ENCODE measurements at regions not wholly inside any gene's neighbourhood (a gene's known extent, or its start where the extent isn't known, plus 50 kb on each side); places are given as distances from the start of the nearest gene placed in this dataset.

DNA sequence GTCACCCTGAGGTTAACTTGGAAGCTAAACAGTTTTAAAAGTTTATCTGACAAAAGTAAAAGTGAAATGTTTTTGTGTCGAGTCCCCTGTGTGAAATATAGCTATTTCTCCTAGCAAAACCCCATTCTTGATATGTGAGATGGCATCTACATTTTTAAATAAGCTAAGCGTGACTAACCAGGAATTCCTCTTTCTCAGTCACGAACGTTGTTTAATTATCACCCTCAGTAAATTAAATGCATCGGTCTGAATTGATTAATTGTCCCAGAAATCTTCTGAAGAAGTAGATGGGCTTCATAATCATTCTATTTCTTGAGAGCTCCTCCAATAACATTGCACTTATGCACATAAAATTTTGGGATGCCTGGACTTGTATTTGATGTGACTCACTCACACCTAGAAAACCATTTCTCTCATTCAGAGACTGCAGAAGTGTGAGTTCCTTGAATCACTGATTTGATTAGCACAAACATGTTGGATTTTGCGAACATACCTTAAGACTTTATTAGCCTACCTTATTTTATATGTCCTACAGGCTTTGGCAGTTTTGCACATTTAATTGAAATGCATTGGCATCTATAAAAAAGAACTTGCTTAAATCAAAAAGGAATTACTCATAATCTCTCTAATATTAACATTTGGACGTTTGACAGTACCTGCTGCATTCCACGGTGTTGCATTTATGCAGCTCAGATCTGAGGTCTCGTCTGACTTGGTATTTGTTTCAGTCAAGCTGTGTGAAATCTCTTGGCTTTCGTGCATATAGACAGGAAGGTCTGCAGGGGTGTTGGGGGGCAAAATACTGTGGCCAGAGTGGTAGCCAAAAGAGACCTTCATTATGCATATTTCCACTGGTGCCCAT lies 475.2 kb downstream of the EPHA4 start:
- no peaks in the 10 kb centered on the region for H3K36me3 ChIP-seq (ENCODE audit: insufficient read depth, low read length)
- no peak overlapping the region for H3K27ac ChIP-seq (ENCODE audit: low read depth, low read length)
- H3K4me3 ChIP-seq (ENCODE audit: low read depth in 1 of 2, low read length in 2 of 2) = no peak overlapping the region
- H3K9ac ChIP-seq (ENCODE audit: low read length) = no peak overlapping the region
- no peaks in the 10 kb centered on the region for H3K9me3 ChIP-seq (ENCODE audit: low read length)
- H3K27me3 ChIP-seq (ENCODE audit: control insufficient read depth in 1 of 2, insufficient read depth in 2 of 2, low read length in 2 of 2) = no peaks in the 10 kb centered on the region
- no peaks in the 10 kb centered on the region for H3K4me1 ChIP-seq (ENCODE audit: insufficient read depth, low read length)

DNA sequence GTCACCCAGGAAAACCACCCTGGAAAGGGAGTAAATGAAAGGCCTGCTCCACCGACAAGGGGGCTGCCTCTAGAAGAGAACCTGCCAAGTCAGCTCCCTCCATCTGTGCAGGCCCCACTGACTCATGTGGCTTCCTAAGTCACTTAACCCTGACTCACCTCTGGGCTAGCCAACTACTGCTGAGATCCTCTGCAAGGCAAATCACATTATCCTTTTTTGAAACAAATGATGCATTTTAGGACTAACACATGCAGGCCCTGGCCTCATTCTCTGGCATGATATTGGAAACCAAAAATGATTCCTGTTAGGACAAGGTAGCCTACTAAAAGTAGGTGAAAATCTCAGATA lies 474.6 kb downstream of the EPHA4 start:
- no peaks in the 10 kb centered on the region for H3K27me3 ChIP-seq (ENCODE audit: control insufficient read depth in 1 of 2, insufficient read depth in 2 of 2, low read length in 2 of 2)
- H3K4me1 ChIP-seq (ENCODE audit: insufficient read depth, low read length) = no peaks in the 10 kb centered on the region
- H3K9ac ChIP-seq (ENCODE audit: low read length) = no peak overlapping the region
- no peak overlapping the region for H3K4me3 ChIP-seq (ENCODE audit: low read depth in 1 of 2, low read length in 2 of 2)
- no peak overlapping the region for H3K27ac ChIP-seq (ENCODE audit: low read depth, low read length)
- H3K36me3 ChIP-seq (ENCODE audit: insufficient read depth, low read length) = no peaks in the 10 kb centered on the region
- H3K9me3 ChIP-seq (ENCODE audit: low read length) = no peaks in the 10 kb centered on the region

DNA sequence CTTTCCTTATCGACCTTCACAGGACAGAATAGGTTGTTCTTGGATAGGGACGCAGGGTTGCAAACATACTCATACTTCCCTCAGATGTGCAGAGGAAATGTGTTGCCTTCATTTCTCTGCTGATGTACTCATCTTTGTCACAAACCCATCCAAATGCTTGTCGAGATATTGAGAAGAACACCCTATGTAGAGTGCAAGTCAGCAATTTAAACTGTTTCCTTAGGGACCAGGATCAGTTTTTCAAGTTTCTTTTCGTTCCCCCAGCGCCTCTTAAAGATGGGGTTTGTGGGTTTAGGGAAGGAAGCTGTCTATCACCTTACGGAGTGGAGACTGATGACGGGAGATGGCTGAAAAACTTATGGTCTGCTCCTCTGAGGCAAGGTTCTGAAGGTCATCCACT lies 474.2 kb downstream of the EPHA4 start:
- Histone ChIP-seq H3K9me3 (ENCODE audit: low read length) (no peaks in the 10 kb centered on the region), H3K27me3 (ENCODE audit: control insufficient read depth in 1 of 2, insufficient read depth in 2 of 2, low read length in 2 of 2) (no peaks in the 10 kb centered on the region), H3K9ac (ENCODE audit: low read length) (no peak overlapping the region), H3K4me1 (ENCODE audit: insufficient read depth, low read length) (no peaks in the 10 kb centered on the region), H3K4me3 (ENCODE audit: low read depth in 1 of 2, low read length in 2 of 2) (no peak overlapping the region), H3K27ac (ENCODE audit: low read depth, low read length) (no peak overlapping the region), H3K36me3 (ENCODE audit: insufficient read depth, low read length) (no peaks in the 10 kb centered on the region)

DNA sequence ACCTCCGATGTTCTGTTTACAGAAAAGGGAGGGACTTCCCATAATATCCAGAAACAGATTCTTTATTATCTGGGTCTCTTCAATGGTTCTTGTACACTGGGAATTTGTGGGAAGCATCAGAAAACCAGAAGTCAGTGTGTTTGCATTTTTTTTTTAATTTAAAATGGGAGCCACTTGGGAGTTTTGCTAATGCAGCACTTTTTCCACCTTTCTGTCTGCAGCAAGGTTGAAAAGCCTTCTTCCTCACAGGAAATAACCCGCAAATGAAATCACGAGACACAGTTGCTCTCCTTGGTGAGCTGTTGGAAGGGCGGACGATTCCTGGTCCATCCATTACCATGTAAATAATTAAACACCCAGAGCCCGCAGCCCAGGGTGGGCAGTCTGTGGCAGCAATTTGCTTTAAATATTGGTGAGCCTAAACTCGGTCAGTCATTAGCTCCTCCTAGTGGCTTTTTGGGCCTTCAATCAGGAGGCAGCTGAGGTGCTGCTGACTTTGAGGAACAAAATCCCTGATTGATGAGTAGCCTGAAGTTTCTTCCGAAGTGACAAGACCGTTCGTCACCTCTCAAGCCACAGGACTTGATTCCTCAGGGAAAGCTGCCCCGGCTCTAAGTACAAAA lies 471.5 kb downstream of the EPHA4 start:
- Histone ChIP-seq H3K27me3 (ENCODE audit: control insufficient read depth in 1 of 2, insufficient read depth in 2 of 2, low read length in 2 of 2) (no peaks in the 10 kb centered on the region), H3K9me3 (ENCODE audit: low read length) (no peaks in the 10 kb centered on the region), H3K27ac (ENCODE audit: low read depth, low read length) (no peak overlapping the region), H3K4me1 (ENCODE audit: insufficient read depth, low read length) (no peaks in the 10 kb centered on the region), H3K4me3 (ENCODE audit: low read depth in 1 of 2, low read length in 2 of 2) (no peak overlapping the region), H3K36me3 (ENCODE audit: insufficient read depth, low read length) (no peaks in the 10 kb centered on the region), H3K9ac (ENCODE audit: low read length) (no peak overlapping the region)

DNA sequence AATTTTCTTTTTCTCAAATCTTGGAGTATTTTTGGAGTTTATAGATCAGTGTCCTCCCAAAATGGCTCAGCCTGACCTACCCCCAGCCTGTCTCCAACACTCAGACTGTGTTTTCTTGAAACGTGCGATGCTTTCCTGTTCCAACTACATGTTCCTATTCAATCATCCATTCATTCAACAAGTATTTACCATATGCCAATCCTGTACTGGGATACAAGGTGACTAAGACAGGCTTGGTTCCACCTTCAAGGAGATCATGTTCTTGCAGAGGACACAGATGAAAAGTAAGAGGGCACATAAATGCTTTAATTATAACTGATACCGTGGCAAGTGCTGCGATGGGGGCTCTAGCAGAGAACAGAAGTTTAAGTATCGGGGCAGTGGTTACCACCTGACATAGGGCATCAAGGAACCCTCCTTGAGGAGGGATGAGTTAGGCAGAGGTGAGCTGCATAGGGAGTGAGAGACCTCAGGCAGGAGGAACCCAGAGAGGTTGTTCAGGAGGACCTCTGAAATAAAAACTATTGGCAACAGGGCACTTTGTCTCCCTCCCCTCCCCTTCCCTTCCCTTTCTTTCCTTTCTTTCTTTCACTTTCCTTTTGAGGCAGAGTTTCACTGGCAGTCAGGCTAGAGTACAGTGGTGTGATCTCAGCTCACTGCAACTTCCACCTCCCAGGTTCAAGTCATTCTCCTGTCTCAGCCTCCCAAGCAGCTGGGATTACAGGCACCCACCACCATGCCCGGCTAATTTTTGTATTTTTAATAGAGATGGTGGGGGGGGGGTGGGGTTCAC lies 469.0 kb downstream of the EPHA4 start:
- no peaks in the 10 kb centered on the region for H3K27me3 ChIP-seq (ENCODE audit: control insufficient read depth in 1 of 2, insufficient read depth in 2 of 2, low read length in 2 of 2)
- H3K4me3 ChIP-seq (ENCODE audit: low read depth in 1 of 2, low read length in 2 of 2) = no peak overlapping the region
- H3K27ac ChIP-seq (ENCODE audit: low read depth, low read length) = no peak overlapping the region
- H3K9me3 ChIP-seq (ENCODE audit: low read length) = no peaks in the 10 kb centered on the region
- no peak overlapping the region for H3K9ac ChIP-seq (ENCODE audit: low read length)
- no peaks in the 10 kb centered on the region for H3K4me1 ChIP-seq (ENCODE audit: insufficient read depth, low read length)
- no peaks in the 10 kb centered on the region for H3K36me3 ChIP-seq (ENCODE audit: insufficient read depth, low read length)

DNA sequence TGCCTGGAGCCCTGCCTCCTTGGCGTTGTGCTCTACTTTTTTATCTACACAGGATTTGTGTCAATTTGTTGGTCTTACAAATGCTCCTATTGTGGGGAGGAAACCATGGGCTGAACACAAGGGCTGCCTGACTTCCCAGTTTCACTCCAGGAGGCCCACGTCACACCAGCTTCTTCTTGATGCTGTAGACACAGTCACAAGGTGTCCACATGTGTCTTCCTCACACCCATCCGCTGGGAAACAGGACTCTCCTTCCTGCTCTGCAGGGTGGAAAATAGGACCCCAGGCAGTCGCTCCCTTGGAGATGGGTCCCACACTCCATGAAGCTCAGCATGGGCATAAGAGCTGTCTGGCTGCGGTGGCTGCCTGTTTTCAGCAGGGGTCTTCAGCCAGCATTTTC lies 468.2 kb downstream of the EPHA4 start:
- H3K4me3 ChIP-seq (ENCODE audit: low read depth in 1 of 2, low read length in 2 of 2) = no peak overlapping the region
- no peaks in the 10 kb centered on the region for H3K9me3 ChIP-seq (ENCODE audit: low read length)
- no peak overlapping the region for H3K27ac ChIP-seq (ENCODE audit: low read depth, low read length)
- H3K27me3 ChIP-seq (ENCODE audit: control insufficient read depth in 1 of 2, insufficient read depth in 2 of 2, low read length in 2 of 2) = no peaks in the 10 kb centered on the region
- H3K36me3 ChIP-seq (ENCODE audit: insufficient read depth, low read length) = no peaks in the 10 kb centered on the region
- H3K4me1 ChIP-seq (ENCODE audit: insufficient read depth, low read length) = no peaks in the 10 kb centered on the region
- no peak overlapping the region for H3K9ac ChIP-seq (ENCODE audit: low read length)

DNA sequence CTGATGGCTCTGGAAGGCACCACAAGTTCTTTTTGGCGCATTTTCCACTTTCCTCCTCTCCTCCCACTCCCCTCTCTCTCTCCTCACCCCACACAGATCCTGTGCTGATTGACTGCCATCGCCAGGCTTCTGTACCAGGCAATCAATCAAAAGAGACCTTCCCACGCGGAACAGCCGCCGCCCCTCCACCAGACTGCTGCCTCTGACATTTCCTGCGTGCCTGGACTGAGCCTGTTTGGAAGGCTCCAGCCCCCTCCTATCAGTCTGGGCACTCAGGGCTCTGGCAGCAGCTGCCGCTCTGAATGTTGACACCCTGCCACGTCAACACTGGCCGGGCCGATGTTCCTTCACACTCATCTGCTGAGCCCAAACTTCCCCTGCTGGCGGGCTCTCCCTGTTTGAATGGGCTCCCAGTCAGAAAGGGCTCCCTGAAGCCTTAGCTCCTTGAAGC lies 467.7 kb downstream of the EPHA4 start:
- Histone ChIP-seq H3K4me1 (ENCODE audit: insufficient read depth, low read length) (no peaks in the 10 kb centered on the region), H3K27ac (ENCODE audit: low read depth, low read length) (no peak overlapping the region), H3K36me3 (ENCODE audit: insufficient read depth, low read length) (no peaks in the 10 kb centered on the region), H3K27me3 (ENCODE audit: control insufficient read depth in 1 of 2, insufficient read depth in 2 of 2, low read length in 2 of 2) (no peaks in the 10 kb centered on the region), H3K4me3 (ENCODE audit: low read depth in 1 of 2, low read length in 2 of 2) (peak overlapping the region in 1 of 2 donors; percentile 24), H3K9ac (ENCODE audit: low read length) (no peak overlapping the region), H3K9me3 (ENCODE audit: low read length) (no peaks in the 10 kb centered on the region)

DNA sequence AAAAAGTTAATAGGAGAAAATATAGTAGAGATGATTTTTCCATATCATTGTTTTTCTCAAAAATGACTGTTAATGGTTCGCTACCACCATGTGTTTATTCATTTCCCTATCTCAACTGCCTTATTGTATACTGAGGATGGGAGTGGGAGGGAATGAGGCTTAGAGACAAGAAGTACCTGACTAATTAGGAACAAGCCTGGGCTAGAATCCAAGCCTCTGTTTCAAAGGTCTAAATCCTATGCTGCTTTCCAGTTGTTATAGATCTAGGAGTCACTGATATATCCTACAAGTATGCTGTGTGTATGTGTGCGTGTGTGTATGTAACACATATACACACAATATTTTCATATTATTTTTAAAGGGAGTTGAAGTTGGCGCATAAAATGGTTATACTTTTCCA lies 465.9 kb downstream of the EPHA4 start:
- no peaks in the 10 kb centered on the region for H3K27me3 ChIP-seq (ENCODE audit: control insufficient read depth in 1 of 2, insufficient read depth in 2 of 2, low read length in 2 of 2)

DNA sequence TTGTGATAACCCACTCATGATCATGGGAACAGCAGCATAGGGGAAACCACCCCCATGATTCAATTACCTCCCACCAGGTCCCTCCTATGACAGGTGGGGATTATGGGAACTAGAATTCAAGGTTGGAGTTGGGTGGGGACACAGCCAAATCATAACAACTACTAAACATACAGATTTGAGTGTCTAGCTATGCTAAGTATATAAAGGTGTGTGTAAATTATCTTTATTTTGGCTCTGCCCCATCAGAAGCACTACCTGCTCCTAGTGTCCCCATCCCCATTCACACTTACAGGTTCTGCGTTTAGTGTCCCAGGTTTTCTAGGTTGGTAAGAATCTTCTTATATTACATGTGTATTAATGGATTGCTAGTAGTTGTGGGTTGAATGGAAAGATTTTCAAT lies 464.7 kb downstream of the EPHA4 start:
- Histone ChIP-seq H3K27ac (ENCODE audit: low read depth, low read length) (no peak overlapping the region), H3K9ac (ENCODE audit: low read length) (no peak overlapping the region), H3K4me3 (ENCODE audit: low read depth in 1 of 2, low read length in 2 of 2) (no peak overlapping the region), H3K27me3 (ENCODE audit: control insufficient read depth in 1 of 2, insufficient read depth in 2 of 2, low read length in 2 of 2) (no peaks in the 10 kb centered on the region), H3K9me3 (ENCODE audit: low read length) (no peaks in the 10 kb centered on the region), H3K4me1 (ENCODE audit: insufficient read depth, low read length) (no peaks in the 10 kb centered on the region), H3K36me3 (ENCODE audit: insufficient read depth, low read length) (no peaks in the 10 kb centered on the region)

More for the DNA sequence above, 465.9 kb downstream of the EPHA4 start:
- Histone ChIP-seq H3K27ac (ENCODE audit: low read depth, low read length) (no peak overlapping the region), H3K9ac (ENCODE audit: low read length) (no peak overlapping the region), H3K9me3 (ENCODE audit: low read length) (no peaks in the 10 kb centered on the region), H3K4me1 (ENCODE audit: insufficient read depth, low read length) (no peaks in the 10 kb centered on the region), H3K36me3 (ENCODE audit: insufficient read depth, low read length) (no peaks in the 10 kb centered on the region), H3K4me3 (ENCODE audit: low read depth in 1 of 2, low read length in 2 of 2) (no peak overlapping the region)

DNA sequence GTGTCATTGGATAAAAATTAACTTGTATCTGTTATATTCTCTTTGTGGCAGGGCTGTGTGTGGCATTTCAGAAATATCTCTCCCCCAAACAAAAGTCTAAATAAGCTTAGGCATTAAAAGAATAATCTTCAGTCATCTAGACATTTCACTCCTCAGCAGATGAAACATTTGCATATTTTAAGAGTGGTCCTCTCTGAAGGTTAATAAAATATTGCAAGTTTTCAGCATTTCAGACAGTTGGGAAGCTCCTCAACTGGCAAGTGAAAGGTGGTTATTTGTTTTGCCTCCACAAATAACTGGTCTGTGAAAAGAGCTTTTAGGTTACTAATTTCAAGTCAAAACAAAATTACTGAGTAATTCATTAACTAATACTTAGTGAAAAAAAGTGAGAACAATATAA lies 462.6 kb downstream of the EPHA4 start:
- Histone ChIP-seq H3K4me1 (ENCODE audit: insufficient read depth, low read length) (no peaks in the 10 kb centered on the region), H3K4me3 (ENCODE audit: low read depth in 1 of 2, low read length in 2 of 2) (no peak overlapping the region), H3K36me3 (ENCODE audit: insufficient read depth, low read length) (no peaks in the 10 kb centered on the region), H3K27ac (ENCODE audit: low read depth, low read length) (no peak overlapping the region), H3K27me3 (ENCODE audit: control insufficient read depth in 1 of 2, insufficient read depth in 2 of 2, low read length in 2 of 2) (no peaks in the 10 kb centered on the region), H3K9me3 (ENCODE audit: low read length) (no peaks in the 10 kb centered on the region), H3K9ac (ENCODE audit: low read length) (no peak overlapping the region)

DNA sequence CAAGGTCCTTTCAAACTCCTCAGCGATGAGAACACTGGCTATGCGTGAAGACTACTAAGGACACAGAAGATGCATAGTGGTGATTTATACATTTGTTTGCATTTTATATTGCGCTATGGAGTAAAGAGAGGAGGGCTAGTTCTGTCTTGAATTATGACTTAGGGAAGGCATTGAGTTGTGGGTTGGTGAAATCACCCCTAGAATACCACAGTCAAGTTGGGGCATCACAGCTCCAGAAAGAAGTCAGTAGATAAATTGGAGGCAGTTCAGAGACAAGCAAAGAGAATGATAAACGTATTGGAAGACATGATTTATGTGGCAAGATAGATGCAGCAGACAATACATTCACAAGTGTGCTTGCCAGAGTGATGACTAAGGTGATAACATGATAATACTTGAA lies 460.4 kb downstream of the EPHA4 start:
- no peaks in the 10 kb centered on the region for H3K27me3 ChIP-seq (ENCODE audit: control insufficient read depth in 1 of 2, insufficient read depth in 2 of 2, low read length in 2 of 2)
- no peaks in the 10 kb centered on the region for H3K9me3 ChIP-seq (ENCODE audit: low read length)
- H3K27ac ChIP-seq (ENCODE audit: low read depth, low read length) = no peak overlapping the region
- no peak overlapping the region for H3K9ac ChIP-seq (ENCODE audit: low read length)
- H3K36me3 ChIP-seq (ENCODE audit: insufficient read depth, low read length) = no peaks in the 10 kb centered on the region
- H3K4me1 ChIP-seq (ENCODE audit: insufficient read depth, low read length) = no peaks in the 10 kb centered on the region
- no peak overlapping the region for H3K4me3 ChIP-seq (ENCODE audit: low read depth in 1 of 2, low read length in 2 of 2)

Measured in muscle layer of colon (tissue), 2 donors.